ENCODE measurements at regions not wholly inside any gene's neighbourhood (a gene's known extent, or its start where the extent isn't known, plus 50 kb on each side); places are given as distances from the start of the nearest gene placed in this dataset.
"Not testable (repeated sequence)": the region's sequence is repeated elsewhere in the genome, so short reads cannot be mapped to it uniquely, and the experiment has no call there.

DNA sequence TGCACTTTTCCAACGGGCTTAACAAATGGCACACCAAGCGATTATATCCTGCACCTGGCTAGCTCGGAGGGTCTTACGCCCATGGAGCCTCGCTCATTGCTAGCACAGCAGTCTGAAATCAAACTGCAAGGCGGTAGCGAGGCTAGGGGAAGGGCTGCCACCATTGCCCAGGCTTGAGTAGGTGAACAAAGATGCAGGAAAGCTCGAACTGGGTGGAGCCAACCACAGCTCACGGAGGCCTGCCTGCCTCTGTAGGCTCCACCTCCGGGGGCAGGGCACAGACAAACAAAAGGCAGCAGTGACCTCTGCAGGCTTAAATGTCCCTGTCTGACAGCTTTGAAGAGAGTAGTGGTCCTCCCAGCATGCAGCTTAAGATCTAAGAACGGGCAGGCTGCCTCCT, 365.4 kb downstream of the MMUT start:
- DNase-seq (ENCODE audit: low spot score), result not testable (repeated sequence)

GRCh38 chr6:49097116-49097515, 365.9 kb downstream of the MMUT start:
- no peak for DNase-seq (ENCODE audit: low spot score)

- DNase-seq (ENCODE audit: low spot score), result no peak
These were observed 374.4 kb downstream of the MMUT start for GRCh38 chr6:49088631-49089030.

GRCh38 chr6:49087369-49087768, 375.7 kb downstream of the MMUT start:
- DNase-seq (ENCODE audit: low spot score), result no peak

DNA sequence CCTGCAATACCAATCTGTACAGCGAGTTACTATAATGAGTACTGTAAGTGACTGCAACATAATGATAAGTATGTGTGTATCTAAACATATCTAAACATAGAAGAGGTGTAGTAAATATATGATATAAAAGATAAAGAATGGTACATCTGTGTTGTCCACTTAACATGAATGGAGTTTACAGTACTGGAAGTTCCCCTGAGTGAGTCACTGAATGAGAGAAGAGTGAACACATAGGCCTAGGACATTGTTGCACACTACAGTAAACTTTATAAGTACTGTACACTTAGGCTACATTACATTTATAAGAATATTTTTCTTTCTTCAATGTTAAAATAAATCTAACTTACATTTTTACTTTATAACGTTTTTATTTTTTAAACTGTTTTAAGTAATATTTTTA, 380.4 kb downstream of the MMUT start:
- DNase-seq (ENCODE audit: low spot score), result no peak

DNA sequence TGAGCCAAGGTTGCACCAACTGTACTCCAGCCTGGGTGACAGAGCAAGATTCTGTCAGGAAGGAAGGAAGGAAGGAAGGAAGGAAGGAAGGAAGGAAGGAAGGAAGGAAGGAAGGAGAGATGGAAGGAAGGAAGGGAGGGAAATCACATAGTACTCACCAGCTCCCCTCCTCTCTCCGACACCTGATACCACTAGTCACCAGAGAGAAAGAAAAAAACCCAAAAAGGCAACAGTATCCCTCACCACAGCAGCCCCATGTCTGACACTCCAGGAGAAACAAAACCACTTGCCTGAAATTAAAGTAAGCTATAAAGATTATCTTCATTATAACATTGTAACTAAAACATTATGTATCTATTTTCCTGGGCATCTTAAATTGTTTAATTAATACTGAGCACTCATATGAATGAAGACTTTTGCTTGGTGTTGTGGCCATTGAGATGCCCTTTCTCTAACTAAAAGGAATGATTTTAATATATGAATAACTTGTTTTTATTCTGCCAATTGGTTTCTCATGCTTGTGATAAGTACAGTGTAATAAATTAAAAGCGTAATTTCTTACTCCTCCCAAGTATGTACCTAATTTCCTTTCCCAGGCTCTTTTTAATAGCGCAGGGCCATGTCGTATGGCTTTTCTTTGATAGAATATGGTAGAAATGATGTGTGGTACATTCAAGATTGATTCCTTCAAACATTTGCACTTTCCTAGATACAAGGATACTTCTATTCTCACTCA, 390.0 kb downstream of the MMUT start:
- no peak for DNase-seq (ENCODE audit: low spot score)

DNA sequence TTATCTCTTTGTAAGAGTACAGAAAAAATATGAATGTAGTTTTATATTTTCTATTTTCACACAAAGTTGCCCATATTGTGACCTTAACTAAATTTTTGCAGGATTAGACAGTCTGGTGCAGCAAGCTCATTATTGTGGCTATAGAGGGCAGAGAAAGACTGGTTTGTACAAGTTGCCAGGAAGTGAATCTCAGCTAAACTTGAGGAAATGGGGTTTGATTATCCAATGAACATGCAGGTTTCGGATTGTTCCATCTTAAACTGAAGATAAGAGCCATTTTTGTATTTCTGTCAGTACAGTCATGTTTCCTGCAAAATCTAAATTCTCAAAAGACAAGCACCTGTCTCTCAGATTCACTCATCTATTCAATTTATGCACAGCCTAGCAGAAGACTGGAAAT, 390.9 kb downstream of the MMUT start:
- DNase-seq (ENCODE audit: low spot score), result no peak

DNA sequence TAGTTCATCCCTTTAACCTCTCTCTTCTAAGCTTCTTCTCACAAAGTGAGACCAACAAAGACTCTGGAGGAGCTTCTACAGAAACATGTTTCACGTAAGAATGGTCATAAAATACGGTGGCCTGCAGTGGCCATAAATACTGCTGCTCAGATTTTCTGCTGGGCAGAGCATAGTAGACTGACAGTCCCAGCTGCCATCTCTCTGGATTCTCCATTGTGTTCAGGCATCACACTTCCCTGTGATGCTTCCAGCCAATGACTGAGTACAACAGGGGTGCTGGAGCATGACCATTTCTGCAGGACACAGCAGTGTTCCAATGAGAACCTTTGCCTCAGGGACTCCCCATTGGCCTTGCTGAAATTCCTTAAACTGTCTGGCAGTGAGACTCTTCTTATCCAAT, 392.6 kb downstream of the MMUT start:
- no peak for DNase-seq (ENCODE audit: low spot score)

DNA sequence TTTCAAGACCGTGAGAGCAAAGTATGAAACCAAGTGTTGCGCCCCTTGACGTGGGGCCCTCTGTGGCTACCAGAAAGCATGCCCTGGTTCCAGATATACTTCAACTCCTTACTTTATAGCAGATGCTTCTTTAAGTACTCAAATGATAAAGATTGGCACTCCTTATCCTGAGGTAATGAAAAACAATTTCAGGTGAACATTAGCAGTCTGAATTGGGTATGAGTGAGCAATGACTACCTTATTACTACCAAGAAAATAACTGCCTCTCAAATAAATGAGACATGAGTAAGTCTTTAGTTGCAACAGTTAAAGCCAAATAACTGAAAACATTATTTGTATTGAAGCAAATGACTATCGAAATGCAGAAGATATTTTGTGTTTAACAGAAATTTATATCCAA, 408.7 kb downstream of the MMUT start:
- DNase-seq (ENCODE audit: low spot score), result no peak

DNA sequence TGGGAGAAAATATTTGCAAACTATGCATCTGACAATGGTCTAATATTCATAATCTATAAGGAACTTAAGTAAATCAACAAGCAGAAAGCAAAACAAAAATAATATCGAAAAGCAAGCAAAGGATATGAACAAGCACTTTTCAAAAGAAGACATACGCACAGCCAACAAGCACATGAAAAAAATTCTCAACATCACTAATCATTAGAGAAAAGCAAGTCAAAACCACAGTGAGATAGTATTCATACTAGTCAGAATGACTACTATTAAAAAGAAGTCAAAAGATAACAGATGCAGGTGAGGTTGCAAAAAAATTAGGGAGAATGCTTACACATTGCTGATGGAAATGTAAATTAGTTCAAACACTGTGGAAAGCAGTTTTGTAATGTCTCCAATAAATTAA, 410.2 kb downstream of the MMUT start:
- DNase-seq (ENCODE audit: low spot score), result no peak

DNA sequence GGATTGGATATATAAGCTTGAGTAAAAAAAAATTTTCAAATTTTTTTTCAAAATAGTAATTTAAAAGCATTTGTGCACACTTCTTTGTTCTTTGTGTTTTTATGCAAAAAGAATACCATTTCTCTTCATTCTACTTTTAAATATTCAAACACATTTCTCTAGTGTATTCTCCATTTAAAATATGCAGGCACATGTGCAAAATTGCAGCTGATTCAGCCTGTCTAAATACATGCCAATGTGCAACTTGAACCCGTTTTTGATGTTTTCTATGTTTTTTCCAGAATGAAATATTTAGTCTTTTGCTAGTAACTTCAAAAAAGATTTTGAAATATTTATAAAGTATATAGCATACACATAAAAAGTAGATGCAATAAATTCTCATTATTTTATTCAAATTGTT, 411.8 kb downstream of the MMUT start:
- DNase-seq (ENCODE audit: low spot score), result no peak

DNA sequence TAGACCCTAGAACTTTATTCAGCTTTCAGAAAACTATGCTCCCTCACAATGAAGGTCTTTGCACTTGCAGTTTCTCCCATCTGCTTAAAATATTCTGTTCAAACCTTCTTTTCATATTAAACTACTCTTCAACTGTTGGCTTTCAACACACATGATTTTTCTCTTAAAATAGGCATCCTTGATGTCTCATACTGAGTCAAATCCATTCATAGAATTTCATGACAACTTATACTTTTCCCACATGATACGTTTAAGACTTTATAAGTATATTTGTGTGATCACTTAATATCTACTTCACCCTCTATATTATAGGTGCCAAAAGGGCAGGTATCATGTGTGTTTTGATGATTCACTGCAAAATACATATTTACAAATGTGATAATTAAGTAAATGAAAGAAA, 412.5 kb downstream of the MMUT start:
- no peak for DNase-seq (ENCODE audit: low spot score)

DNA sequence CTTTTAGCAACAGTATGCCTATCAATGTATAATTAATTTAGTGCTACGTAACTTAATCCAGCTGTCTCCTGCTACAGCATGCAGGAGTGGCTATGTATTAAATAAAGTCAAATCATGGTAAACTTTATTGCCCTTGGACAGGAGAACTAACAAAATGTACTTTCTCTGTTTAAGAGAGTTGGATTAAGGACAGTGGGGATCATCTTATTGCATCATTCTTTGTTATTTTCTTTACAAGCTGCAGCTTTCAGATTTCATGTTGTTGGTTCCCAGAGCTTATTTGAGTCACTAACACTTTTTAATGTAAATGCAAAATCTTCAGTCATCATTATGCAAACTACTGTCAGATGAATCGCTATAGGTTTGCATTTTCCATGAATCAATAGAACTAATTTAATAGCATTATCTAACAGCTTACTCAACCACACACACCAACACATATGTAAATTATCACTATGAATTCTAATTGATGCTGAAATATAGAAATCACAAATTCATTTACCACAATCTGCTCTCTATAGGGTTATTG, 424.7 kb downstream of the MMUT start:
- no peak for DNase-seq (ENCODE audit: low spot score)

- no peak for DNase-seq (ENCODE audit: low spot score)
These were observed 432.6 kb downstream of the MMUT start for GRCh38 chr6:49030251-49031020.

DNA sequence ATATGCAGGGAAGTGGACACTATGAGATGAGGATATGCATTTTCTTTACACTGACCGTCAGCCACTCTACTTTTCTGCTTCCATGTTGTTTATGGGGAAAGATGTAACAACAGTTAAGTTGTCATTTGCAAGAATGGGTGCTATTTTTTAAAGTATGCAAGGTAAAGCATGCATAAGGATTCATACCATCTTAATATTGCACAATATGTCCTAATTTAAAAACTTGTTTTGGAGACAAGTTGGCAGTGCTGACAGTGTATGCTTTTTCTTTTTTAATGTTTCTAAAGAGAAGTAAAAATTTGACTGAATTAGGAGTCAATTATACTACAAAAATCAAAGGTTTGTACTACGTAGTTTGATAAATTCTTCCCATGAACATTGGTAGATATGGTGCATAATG, 435.4 kb downstream of the MMUT start:
- no peak for DNase-seq (ENCODE audit: low spot score)

DNA sequence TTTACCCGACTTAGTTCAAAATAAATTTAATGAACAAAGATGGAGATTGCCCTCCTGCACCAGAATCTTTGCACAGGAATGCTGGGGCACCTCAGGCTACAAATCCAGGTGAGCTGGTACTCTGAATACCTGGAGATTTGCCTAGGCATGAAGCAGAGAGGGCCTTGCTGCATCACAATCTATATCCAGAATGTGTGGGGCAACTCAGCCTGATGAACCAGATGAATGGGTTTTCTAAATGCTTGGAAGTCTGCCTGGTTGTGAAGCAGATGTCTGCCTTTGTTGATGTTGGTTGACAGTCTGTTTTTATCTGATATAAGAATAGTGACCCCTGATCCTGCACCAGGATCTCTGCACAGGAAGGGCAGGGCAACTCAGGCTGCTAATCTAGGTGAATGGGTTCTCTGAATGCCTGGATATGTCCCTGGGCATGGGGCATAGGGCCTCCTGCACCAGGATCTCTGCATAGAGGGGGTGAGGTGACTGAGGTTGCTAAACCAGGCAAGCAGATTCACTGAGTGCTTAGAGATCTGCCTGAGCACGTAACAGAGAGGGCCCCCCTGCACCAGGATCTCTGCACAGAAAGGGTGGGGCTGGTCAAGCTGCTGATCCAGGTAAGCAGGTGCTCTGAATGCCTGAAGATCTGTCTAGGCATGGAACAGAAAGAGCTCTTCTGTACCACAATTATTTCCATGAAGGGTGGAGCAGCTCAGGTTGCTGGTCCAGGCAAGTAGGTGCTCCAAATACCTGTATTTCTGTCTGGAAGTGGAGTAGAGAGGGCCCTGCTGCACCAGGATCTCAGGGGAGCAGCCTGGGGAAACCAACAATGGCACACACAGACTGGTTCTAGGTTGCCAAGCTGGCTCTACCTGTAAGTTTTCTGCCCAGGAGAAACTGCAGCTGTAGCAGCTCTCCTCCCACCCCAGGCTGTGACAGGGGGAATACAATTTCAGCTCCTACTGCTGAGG, 437.5 kb downstream of the MMUT start:
- no peak for DNase-seq (ENCODE audit: low spot score)

GRCh38 chr6:49004801-49005200, 458.3 kb downstream of the MMUT start:
- DNase-seq (ENCODE audit: low spot score), result no peak

- no peak for DNase-seq (ENCODE audit: low spot score)
These were observed 459.7 kb downstream of the MMUT start for GRCh38 chr6:49003348-49003747.

DNA sequence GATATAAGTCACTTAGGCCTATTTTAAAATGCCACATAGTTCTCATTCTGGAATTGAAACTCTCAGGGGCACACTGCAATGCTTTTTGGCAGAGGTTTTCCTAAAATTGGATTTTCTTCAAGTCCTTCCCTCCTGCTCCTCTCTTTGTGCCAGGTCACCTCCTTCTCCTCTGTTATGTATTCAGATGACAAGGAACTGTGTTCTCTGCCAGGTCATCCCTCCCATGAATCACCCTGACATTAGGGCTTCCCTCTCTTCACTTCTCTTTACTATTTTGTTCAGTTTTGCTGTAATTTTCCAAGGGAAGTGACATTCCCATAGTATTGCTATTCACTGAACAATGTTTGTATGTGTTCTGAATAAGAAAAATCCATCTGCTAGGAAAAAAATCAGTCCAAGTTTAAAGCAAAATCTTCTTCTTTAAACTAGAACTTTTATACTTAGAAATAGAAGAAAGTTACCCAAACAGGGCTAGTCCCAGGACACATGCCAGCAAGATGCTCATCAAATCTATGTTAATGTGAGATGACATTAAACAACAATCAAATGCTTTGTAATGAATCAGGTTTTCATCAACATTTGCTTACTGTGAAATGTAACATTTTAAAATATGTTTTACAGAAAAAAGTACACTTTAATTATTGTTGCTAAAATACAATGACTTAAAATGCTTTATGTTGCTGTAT, 461.1 kb downstream of the MMUT start:
- DNase-seq (ENCODE audit: low spot score), result no peak

GRCh38 chr6:48998574-48998973, 464.5 kb downstream of the MMUT start:
- no peak for DNase-seq (ENCODE audit: low spot score)

DNA sequence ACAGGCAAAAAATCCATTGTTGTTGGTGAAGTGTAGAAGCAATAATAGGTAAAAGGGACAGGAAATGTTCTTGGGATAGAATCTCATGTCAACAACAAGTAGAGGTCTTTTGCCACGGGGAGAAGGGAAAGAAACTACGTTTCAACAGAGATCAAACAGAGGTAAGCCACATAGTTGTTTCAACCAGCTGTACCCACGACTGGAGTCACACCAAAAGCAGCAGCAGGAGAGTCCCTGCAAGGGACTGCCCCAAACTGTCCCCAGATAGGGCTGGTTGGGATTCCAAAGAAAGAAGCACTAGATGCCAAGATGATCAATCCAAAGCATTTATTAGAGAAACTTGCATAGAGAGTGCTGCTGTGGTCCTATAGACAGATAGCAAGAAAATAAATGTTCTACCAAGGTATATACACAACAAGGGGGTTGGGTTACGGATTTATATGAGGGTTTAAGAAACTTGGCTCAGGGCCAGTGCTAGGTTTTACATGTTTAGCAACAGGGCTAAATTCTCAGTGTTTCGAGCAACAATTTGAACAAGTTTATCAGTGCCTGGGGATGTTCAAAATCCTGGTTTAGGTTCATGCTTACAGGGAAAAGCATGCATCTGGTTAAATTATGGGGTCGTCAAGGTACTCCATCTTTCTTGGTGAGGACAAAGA, 466.5 kb downstream of the MMUT start:
- DNase-seq (ENCODE audit: low spot score), result no peak
